LHCN-M2 (cell line): ENCODE measurements at regions not wholly inside any gene's neighbourhood (a gene's known extent, or its start where the extent isn't known, plus 50 kb on each side); places are given as distances from the start of the nearest gene placed in this dataset.
"Not testable (repeated sequence)": the region's sequence is repeated elsewhere in the genome, so short reads cannot be mapped to it uniquely, and the experiment has no call there.

ENCODE experiments used
- DNase-seq: peaks from one replicate; pipeline ENCODE4 v3.0.0-alpha.2; 2012; ENCODE audit warnings: low read depth

- no peak for DNase-seq
Measured at GRCh38 chr7:36037121-36037662, 115.9 kb upstream of the EEPD1 start.

- DNase-seq: no peak
Measured at GRCh38 chr7:36038063-36038721, 114.9 kb upstream of the EEPD1 start.

GRCh38 chr7:36039243-36039642, 113.8 kb upstream of the EEPD1 start:
- no peak for DNase-seq

GRCh38 chr7:36039671-36040070, 113.4 kb upstream of the EEPD1 start:
- DNase-seq: no peak

- no peak for DNase-seq
Measured at GRCh38 chr7:36040679-36041078, 112.4 kb upstream of the EEPD1 start.

- no peak for DNase-seq
Measured at GRCh38 chr7:36044101-36044892, 108.8 kb upstream of the EEPD1 start.

- no peak for DNase-seq
Measured at GRCh38 chr7:36045326-36045725, 107.7 kb upstream of the EEPD1 start.

GRCh38 chr7:36045830-36046341, 107.2 kb upstream of the EEPD1 start:
- no peak for DNase-seq

GRCh38 chr7:36047091-36047658, 105.9 kb upstream of the EEPD1 start:
- DNase-seq: no peak

- peak; percentile 88 for DNase-seq
Measured at GRCh38 chr7:36048141-36048901, 104.7 kb upstream of the EEPD1 start.

- no peak for DNase-seq
Measured at GRCh38 chr7:36048902-36049240, 104.2 kb upstream of the EEPD1 start.

- DNase-seq: no peak
Measured at GRCh38 chr7:36051501-36051900, 101.6 kb upstream of the EEPD1 start.

GRCh38 chr7:36053589-36053988, 99.5 kb upstream of the EEPD1 start:
- DNase-seq: no peak

- peak; percentile 32 for DNase-seq
Measured at GRCh38 chr7:36054637-36055036, 98.4 kb upstream of the EEPD1 start.

- DNase-seq: no peak
Measured at GRCh38 chr7:36055207-36055606, 97.8 kb upstream of the EEPD1 start.

GRCh38 chr7:36057323-36057722, 95.7 kb upstream of the EEPD1 start:
- no peak for DNase-seq

- DNase-seq: no peak
Measured at GRCh38 chr7:36058020-36058592, 94.9 kb upstream of the EEPD1 start.

GRCh38 chr7:36060388-36060787, 92.7 kb upstream of the EEPD1 start:
- not testable (repeated sequence) for DNase-seq

- DNase-seq: no peak
Measured at GRCh38 chr7:36062154-36062815, 90.8 kb upstream of the EEPD1 start.

GRCh38 chr7:36064676-36065075, 88.4 kb upstream of the EEPD1 start:
- DNase-seq: no peak
